Fibroblast of skin of scalp (primary cell): ENCODE measurements at regions not wholly inside any gene's neighbourhood (a gene's known extent, or its start where the extent isn't known, plus 50 kb on each side); places are given as distances from the start of the nearest gene placed in this dataset.
"Not testable (repeated sequence)": the region's sequence is repeated elsewhere in the genome, so short reads cannot be mapped to it uniquely, and the experiment has no call there.

Source experiments
- DNase-seq: peaks from one replicate; pipeline ENCODE4 v3.0.0-alpha.2; 2013

DNA sequence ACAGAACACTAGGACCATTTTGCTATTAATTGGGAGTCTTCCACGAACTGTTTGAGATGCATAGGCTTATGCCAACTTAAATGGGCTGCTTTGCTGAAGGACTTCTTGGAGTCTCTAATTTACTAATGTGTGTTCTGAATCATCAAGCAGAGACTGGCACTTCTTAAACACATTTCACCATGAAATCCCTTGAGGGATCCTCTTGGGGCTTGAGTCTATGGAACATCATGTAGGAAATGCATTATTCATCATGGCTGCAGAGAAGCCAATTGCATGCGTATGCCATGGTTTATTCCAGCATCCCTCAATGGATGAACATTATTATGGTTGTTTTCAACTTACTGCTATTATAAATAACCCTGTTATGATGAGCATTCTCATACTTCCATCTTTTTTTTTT lies 73.4 kb downstream of the FGD2 start:
- DNase-seq = peak; percentile 80

DNA sequence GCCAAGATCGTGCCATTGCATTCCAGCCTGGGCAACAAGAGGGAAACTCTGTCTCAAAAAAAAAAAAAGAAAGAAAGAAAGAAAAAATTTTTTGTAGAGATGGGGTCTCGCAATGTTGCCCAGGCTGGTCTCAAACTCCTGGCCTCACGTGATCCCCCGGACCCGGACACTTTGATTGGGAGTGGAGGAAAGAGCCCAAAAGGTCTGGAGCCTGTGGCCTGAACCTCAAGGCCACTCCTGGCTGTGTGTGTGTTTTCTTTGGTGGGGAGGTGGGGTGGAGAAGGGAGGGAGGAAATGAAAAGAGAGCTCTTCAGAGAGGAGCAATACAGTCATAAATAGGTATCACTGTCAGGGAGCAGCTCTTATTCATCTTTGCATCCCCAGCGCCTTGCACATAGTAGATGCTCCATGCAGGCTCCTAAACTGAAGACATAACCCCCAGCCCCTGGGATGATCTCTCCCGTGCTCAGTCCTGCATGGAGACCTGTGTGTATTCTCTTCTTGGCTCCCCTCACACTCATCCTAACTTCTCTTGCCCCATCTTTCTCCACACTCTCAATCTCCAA lies 75.7 kb downstream of the FGD2 start:
- DNase-seq = no peak

DNA sequence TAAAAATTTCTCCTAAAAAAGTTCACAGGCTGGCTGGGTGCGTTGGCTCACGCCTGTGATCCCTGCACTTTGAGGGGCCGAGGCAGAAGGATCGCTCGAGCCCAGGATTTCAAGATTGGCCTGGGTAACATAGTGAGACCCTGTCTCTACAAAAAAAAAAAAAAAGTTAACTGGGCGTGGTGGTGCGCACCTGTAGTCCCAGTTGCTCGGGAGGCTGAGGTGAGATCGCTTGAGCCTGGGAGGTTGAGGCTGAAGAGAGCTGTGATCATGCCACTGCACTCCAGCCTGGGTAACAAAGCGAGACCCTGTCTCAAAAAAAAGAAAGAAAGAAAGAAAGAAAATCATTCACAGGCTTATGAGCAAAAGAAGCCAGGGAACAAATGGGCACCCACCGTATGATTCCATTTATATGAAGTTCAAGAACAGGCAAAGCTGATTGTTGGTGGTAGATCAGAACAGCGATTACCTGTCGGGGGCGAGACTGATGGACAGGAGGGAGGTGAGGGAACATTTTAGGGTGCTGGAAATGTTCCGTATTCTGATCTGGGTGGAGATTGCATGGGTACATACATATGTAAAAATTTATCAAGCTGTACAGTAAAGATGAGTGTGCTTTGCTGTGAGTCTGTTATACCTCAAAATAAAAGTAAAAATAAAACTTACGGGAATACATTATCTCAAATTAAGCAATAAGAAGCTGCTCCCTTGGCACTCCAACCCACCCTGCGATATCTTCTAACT lies 77.1 kb downstream of the FGD2 start:
- no peak for DNase-seq

DNA sequence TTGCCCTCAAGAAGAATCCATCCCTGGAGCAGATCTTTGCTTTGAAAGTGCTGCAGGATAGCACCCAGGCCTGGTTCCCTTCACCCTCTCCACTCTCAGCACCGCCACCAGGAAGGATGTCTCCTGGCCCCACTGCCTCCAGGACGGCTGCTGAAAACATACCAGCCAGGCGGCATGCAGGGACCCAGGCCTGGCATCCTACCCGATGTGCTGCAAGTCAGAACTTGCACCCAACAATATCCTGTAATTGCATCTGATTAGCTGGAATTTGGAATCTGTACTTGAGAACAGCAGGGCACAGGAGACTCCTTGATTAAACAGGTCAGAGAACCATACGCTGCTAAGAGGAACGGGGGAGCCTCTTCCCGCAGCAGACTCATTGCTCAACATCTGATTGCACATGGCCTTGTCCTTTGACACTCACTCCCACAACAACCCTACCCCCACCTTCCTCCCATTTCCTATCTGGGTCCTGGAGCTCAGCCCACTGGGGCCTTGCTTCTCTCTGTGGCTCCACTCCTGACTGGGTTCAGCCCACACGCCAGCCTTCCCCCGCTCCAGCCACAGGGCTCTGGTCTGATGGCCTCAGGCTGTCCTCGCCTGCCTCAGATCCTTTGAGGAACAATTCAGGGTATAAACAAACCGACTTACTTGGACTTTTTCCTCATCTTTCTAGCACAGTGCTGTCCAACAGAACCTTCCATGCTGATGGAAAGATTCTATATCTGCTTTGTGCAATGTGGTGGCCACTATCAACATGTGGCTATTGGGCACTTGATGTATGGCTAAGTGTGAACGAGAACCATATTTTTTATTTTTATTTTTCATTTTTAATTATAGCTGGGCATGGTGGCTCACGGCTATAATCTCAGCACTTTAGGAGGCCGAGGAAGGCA lies 78.0 kb downstream of the FGD2 start:
- peak; percentile 31 for DNase-seq

DNA sequence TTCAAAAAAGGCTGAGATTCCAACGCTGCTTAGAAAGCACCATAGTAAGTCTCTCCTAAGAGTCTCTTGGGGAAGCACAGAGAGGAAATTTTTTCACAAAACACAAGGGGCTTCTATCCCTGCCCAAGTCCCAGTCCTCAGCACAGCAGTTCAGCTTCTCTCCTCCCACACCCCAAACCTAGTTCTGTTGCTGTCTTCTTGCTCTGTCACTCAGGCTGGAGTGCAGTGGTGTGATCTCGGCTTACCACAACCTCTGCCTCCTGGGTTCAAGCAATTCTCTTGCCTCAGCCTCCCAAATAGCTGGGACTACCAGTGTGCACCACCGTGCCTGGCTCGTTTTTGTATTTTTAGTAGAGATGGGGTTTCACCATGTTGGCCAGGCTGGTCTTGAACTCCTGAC lies 79.2 kb downstream of the FGD2 start:
- not testable (repeated sequence) for DNase-seq

DNA sequence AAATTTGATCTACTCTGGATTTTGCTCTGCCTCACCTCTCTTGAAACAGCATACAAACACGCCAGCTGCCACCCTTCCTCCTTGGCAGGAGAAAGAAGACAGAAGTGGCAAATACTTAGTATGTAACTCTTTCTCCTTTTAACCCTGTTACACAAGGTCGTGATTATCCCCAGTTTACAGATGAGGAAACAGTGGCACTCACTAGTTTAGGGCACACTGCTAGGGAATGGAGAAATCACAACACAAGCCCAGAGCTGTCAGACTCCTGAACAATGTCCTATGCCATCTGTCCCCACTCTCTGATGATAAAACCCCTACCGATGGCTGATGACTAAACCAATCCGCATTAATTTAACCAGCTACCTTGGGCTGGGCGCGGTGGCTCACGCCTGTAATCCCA lies 79.7 kb downstream of the FGD2 start:
- DNase-seq = no peak

DNA sequence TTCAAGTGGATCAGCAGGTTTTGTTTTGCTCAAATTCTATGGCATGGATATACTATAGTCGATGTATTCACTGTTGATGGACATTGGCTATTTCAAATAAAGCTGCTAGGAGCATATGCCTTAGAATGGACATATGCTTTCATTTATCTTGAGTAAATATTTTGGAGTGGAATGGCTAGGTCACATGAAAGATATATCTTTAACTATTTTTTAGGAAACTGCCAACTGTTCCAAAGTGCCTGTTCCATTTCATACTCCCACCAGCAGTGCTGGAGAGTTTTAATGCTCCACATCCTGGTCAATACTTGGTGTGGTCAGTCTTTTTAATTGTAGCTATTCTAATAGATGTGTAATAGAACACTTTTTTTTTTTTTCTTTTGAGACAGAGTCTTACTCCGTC lies 81.1 kb upstream of the PIM1 start:
- no peak for DNase-seq

DNA sequence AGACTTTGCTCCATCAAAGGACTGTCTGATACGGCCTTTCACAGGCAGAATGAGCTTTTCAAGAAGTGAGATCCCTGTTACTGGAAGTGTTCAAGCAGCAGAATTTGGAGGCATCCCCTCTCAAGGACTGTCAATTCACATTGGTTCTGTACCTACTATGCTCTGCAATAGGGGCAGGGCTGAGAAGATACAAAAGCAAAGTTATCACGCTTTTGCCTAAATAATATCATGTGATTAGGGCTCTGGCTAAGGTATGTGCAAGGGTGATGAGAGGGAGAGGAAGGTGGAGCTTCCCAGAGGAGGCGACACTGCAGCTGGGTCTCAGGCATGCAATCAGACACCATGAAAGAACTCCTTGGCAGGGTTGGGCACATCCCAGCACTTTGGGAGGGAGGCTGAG lies 80.2 kb upstream of the PIM1 start:
- DNase-seq = no peak

DNA sequence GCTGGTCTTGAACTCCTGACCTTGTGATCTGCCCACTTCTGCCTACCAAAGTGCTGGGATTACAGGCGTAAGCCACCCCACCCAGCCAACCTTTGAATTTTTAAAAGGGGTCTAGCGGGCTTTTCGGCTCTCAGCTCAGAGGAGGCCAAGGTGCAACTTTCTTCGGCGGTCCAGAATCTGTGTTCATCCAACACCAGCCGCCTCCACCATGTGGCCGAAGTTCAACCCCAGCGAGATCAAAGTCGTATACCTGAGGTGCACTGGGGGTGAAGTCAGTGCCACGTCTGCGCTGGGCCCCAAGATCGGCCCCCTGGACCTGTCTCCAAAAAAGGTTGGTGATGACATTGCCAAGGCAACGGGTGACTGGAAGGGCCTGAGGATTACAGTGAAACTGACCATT lies 78.8 kb upstream of the PIM1 start:
- not testable (repeated sequence) for DNase-seq

DNA sequence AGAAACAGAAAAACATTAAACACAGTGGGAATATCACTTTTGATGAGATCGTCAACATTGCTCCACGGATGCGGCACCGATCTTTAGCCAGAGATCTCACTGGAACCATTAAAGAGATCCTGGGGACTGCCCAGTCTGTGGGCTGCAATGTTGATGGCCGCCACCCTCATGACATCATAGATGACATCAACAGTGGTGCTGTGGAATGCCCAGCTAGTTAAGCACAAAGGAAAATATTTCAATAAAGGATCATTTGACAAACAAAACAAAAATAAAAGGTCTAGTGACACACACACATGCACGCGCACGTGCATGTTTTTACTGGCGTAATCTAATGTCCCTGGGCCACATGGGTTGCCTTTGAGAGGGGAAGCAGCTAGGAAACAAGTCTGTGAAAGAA lies 78.4 kb upstream of the PIM1 start:
- peak; percentile 47 for DNase-seq

DNA sequence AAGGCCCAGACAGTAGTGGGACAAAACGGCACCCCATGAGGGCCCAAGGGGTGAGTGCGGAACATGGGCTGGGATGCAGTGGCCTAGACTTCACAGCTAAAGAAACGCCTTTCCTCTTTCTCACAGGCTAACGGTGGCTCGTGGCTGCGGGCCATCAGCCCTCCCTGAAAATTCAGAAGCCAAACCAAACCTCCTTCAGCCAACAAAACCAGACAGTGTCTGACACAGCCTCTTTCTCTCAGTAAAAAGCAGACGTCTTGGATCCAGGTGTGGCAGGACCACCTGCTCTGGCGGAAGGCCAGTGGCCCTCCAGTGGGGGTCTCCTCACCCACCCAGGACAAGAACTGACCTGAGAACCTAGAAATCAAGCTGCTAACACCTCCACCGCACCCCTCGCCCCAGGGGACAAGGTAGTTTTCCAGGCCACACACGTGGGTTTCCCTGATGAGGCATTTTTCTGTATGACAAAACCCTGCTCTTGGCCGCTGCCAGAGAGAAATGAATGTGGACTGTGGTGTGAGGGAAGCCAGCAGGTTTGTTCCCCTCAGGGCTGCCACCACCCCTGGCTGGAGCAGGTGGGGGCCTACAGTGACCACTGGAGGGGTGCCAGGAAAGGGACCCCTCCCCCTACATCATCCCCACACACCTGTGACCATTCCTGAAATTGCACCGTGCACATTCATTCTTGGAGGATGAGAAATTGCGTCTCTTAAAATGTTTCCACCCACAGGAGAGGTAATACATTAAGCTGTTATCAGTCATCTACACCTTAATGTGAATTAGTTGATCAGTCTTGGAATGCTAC lies 76.8 kb upstream of the PIM1 start:
- DNase-seq = no peak

DNA sequence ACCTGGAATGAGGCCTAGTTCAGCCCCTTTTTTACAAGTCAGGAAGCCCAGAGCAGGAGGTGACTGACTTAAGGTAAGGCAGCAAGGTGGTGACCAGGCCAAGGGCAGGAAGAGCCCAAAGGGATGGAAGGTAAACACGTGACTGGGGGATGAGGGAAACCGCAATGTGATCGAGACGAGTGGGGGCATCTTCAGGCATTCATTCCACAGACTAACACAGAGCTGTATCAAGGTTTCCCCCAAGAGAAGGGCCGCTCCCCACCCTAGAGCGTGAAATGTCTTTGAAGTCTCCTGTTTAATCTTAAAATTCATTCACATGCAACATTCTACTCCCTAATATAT lies 76.3 kb upstream of the PIM1 start:
- DNase-seq = no peak

DNA sequence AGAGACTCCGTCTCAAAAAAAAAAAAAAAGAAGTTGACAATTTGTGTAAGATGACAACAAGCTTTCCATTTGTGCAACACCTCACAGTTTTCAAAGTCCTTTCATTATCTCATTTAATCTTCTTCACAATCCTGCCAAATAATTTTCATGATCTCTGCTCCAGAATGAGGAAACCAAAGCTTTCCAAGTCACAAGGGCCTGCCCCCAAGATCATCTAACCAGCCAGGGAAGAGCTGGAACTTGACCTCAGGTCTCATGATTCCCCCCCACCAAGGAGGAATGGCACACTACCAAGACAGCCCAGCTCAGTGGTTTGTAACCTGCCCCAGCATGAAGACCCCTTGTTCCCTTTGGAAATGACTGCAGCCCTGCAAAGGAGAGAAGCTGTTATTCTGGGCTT lies 74.0 kb upstream of the PIM1 start:
- no peak for DNase-seq

DNA sequence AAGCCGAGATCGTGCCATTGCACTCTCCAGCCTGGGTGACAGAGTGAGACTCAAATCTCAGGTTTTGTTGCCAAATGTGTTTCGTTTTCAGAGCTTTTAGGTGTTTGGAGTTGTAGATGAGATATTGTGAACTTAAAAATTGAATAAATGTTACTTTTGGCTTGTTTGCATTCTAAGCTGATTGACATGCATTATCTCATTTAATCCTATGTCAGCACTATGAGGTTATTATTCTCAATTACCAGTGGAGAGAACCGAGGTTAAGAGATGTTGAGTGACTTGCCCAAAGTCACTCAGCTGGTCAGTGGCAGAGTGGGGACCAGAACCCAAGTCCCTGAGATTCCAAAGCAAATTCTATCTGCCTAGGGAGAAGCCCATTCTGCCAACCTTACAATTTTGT lies 72.6 kb upstream of the PIM1 start:
- DNase-seq = no peak

DNA sequence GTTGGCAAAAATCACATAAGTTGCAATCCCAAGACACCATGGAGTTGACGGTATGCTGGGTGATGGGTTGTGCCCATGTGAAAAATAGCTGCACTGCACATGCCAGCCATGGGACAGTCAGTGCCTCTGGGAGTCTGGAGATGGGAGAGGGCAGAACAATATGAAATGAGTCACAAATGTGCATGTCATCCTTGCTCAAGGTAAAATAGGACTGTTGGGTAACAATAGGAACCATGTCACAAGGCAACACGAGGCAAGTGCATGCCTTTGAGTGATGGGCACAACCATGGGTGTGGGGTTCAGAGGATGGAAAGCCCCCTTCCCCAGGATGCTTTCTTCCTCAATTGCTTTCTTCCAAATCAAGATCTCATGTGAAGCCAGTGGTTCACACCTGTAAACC lies 70.5 kb upstream of the PIM1 start:
- no peak for DNase-seq

DNA sequence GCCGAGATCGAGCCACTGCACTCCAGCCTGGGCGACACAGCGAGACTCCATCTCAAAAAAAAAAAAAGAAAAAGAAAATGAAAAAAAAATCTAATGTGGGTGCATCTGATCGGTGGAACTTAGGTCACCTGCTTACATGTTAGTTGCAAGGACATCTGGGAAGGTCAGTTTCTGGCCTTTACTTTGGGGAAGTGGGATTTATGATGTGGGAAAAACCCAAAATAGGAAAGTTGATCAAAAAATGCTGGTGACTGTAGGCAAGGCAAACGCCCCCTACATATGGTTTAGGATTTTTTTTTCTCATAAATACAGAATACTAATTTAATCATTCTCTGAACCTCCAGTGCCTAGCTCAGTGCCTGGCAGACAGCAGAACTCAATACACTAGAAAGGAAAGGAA lies 69.2 kb upstream of the PIM1 start:
- no peak for DNase-seq

DNA sequence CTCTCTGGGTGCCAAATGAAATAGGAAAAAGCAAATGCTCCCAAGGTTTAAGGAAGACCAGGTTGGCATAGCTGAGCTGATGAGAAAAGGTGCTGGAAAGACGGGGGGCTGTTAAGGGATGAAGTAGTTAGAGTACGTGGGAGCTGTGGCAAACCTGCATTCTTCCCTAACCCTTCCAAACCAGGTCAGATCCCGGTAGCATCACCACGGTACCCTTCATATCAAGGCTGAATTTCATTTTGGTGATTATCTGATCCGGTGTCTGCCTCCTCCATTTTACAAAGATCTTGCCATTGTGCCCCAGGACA lies 68.0 kb upstream of the PIM1 start:
- DNase-seq = no peak

DNA sequence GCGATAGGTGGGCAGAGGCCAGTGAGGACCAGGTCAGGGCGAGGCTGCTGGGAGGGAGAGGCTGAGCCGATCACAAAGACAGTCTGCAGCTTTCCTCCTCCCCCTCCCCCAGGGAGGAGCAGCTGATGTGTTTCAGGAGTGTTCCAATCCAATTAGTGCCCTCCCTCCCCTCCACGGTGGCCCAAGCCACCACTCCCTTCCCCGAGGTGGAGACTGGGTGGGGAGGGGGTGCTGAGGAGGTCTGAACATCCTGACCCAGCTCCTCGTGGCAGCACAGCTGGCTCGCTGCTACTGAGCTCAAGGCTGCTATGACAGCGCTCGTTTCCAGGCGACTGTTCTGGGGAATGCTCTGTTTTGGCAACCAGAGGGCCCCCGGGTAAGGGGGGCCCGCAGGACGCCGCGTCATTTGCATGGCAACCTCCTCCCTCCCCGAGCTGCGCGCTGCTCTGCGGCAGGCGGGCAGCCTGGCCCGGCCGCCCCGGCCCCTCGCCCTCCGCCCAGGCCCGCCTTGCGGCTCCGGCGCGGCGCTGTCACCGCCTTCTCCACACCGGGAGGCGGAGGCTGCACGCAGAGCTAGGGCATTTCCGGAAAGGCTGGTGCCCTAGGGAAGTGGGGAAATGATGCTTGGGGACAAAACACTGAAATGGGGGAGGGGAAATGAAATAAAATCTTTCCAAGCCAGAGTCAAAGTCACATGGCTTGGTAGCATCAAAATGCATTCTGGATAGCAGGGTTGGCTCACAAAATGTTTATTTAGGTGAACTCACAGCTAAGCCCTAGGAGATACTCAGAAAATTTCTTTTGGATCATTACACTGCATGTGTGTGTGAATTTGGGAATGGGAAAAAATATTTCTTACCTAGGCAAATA lies 67.4 kb upstream of the PIM1 start:
- peak; percentile 93 for DNase-seq

DNA sequence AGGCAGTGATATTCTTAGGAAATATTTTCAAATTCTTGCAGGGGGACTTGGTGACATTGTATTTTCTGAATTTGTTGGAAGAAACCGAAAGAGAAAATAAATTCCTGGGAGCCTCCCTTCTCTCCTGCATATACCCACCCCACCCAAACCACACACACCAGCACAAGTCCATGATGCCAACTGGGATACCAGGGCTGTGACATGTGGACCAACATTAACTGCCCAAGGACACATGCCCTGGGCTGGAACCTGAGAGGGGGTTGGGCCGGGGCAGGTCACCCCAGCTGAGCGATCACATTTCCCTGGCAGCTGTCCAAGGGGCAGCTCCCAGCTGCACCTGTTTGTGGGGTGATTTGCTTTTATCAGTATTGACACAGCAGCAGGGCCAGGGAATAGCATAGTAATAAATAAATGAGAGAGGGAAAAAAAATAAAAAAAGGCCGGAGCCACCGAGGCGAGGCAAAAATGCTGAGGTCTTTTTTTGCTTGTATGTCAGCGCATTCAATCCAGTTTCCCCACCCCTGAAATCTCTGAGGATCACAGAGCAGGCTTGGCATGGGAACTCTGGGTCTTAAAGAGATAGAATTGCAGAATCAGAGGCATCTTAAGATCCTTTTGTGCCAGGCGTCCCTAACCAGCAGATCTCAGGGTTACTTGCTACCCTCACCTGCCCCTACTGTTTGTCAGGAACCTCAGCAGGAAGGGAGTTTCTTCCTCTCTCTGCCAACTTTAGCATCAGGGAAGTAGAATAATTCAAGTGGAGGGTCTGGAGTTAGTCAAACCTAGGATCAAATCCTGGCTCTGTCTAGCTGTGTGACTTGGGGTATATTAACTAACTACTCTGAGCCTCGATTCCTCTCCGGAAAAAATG lies 66.5 kb upstream of the PIM1 start:
- DNase-seq = no peak

DNA sequence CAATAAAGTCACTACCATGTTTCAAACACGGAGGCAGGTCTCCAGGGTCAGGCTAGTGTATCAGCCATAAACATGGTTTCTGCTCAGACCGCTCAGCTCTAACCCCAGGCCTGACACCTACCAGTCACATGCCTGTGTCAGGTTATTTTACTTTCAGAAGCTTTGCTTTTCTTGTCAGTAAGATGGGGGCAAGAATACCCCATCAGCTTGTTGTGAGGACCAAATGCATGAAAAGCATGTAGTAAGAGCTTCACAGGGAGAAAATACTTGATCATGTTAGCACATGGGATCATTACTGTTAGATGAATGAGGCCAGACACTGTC lies 65.2 kb upstream of the PIM1 start:
- no peak for DNase-seq
